PC-9 (cell line): ENCODE measurements at regions not wholly inside any gene's neighbourhood (a gene's known extent, or its start where the extent isn't known, plus 50 kb on each side); places are given as distances from the start of the nearest gene placed in this dataset.

ENCODE experiments used
- CTCF ChIP-seq: fragments of 200-600 bp; sonication (generic); conservative IDR thresholded peaks from 2 replicates; pipeline ENCODE4 v1.6.1; 2017; ENCODE audit warnings: mixed run types, antibody characterized with exemption, mild to moderate bottlenecking, moderate library complexity
- EZH2 ChIP-seq: fragments of 200-600 bp; sonication (generic); IDR thresholded peaks from 2 replicates; pipeline ENCODE4 v1.8.0; 2017; ENCODE audit warnings: antibody characterized with exemption, low read depth

GRCh38 chr6:82085701-82086100, 161.8 kb downstream of the IBTK start:
- TF ChIP-seq CTCF, result no peak
- no peak for TF ChIP-seq EZH2
